Esophagus (tissue), 2 donors: ENCODE measurements at regions not wholly inside any gene's neighbourhood (a gene's known extent, or its start where the extent isn't known, plus 50 kb on each side); places are given as distances from the start of the nearest gene placed in this dataset.

Experiments used
- H3K27ac ChIP-seq, 2 donors: one replicate each; pipeline ENCODE4 v1.5.1; 2013; ENCODE audit warnings: low read depth in 2 of 2, mild to moderate bottlenecking in 2 of 2, inconsistent platforms in 1 of 2, low read length in 1 of 2, moderate library complexity in 1 of 2
- H3K27me3 ChIP-seq, 2 donors: one replicate each; pipeline ENCODE4 v1.6.1; 2013; ENCODE audit warnings: low read length in 2 of 2, control low read depth in 1 of 2, mild to moderate bottlenecking in 1 of 2; ENCODE audit not compliant: insufficient read depth in 2 of 2, control insufficient read depth in 1 of 2
- H3K36me3 ChIP-seq, 2 donors: one replicate each; pipeline ENCODE4 v1.6.1; 2013; ENCODE audit warnings: low read length in 1 of 2; ENCODE audit not compliant: control insufficient read depth in 2 of 2, insufficient read depth in 2 of 2
- H3K4me1 ChIP-seq, 2 donors: one replicate each; pipeline ENCODE4 v1.6.1; 2013; ENCODE audit warnings: low read length in 1 of 2; ENCODE audit not compliant: control insufficient read depth in 2 of 2, insufficient read depth in 2 of 2
- H3K4me3 ChIP-seq, 2 donors: one replicate each; pipeline ENCODE4 v1.5.1; 2013; ENCODE audit warnings: low read length in 2 of 2, mild to moderate bottlenecking in 2 of 2, low read depth in 1 of 2, moderate library complexity in 1 of 2
- H3K9me3 ChIP-seq, 2 donors: one replicate each; pipeline ENCODE4 v1.6.1; 2013; ENCODE audit warnings: mild to moderate bottlenecking in 2 of 2, low read depth in 1 of 2, low read length in 1 of 2, moderate library complexity in 1 of 2; ENCODE audit not compliant: control insufficient read depth in 2 of 2, insufficient read depth in 1 of 2
- whole genome bisulfite sequencing, 2 donors: extraction: QIAGEN DNeasy Blood & Tissue Kit; methylation state at CpG; one replicate each; pipeline ENCODE4 v1.1.7; 2013; 5-methylcytosine and 5-hydroxymethylcytosine counted together
- donor health status: healthy with polysubstance abuse.
- donor health status: Bipolar disorder and iron deficiency.

DNA sequence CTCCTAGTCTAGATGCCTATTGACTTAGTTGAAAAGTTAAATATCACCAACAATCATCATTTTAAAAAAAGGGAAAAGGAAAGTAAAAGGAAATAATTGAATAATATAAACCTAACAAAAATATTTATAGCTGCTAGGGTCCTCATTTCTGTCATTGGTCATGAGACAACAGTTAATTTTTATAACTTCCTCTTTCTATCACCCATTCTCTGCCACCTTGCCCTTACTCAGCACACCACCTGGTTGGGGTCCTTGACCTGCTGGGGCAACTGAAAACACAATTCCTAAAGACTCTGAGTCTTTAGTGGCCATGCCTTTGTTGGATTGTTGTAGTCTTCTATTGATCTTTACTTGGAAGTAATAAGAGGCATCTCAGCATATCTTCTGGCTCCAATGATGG is 179.5 kb upstream of the MAST4 start:
- Histone ChIP-seq H3K9me3 (peaks cover 0 to 3% of the 10 kb centered on the region in 2 donors), H3K27ac (no peak overlapping the region), H3K4me3 (no peak overlapping the region), H3K36me3 (no peaks in the 10 kb centered on the region), H3K4me1 (no peaks in the 10 kb centered on the region), H3K27me3 (no peaks in the 10 kb centered on the region)

DNA sequence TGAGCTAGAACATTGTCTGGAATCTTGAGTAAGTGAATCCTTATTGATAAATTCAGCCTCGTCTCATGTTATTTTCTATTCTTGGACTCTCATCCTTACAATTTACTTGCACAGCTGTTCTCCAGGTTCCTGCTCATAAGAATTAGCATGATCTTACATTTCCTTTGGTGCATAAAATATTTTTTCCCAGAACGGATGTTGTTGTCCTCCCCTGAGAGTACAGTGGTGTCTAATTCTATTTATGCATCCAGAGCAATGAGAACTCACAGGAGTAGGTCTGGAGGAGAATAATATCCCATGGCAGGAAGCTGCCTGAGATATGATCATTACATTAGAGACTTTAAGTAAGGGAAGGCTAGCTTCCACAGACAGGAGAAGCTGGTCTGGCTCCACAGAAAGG is 178.4 kb upstream of the MAST4 start:
- H3K4me1 ChIP-seq: no peaks in the 10 kb centered on the region
- no peak overlapping the region for H3K27ac ChIP-seq
- no peaks in the 10 kb centered on the region for H3K27me3 ChIP-seq
- H3K4me3 ChIP-seq: no peak overlapping the region
- H3K9me3 ChIP-seq: peaks cover 0 to 3% of the 10 kb centered on the region in 2 donors
- 65% methylated on average over 2 of the region's 2 CpGs for WGBS, 2 donors
- no peaks in the 10 kb centered on the region for H3K36me3 ChIP-seq

DNA sequence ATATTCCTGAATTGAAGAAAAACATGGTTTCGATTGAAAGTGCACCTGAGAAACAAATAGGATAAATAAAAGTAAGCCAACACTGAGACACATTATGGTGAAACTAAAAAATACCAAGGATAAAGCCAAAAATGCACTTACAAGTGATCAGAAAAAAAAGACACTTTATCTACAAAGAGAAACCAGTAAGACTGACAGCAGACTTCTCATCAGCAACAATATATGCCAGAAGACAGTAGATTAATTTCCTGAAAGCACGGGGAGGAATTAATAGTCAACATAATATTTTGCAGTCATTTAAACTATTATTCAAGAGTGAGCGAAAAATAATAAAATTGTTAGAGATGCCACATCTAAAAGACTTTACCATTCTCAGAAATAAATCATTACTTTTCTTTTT is 172.7 kb upstream of the MAST4 start:
- Histone ChIP-seq H3K36me3 (no peaks in the 10 kb centered on the region), H3K27me3 (no peaks in the 10 kb centered on the region), H3K9me3 (peaks cover 0 to 3% of the 10 kb centered on the region in 2 donors), H3K27ac (no peak overlapping the region), H3K4me1 (no peaks in the 10 kb centered on the region), H3K4me3 (no peak overlapping the region)
- 92 to 95% methylated on average over 3 of the region's 3 CpGs for WGBS, 2 donors

DNA sequence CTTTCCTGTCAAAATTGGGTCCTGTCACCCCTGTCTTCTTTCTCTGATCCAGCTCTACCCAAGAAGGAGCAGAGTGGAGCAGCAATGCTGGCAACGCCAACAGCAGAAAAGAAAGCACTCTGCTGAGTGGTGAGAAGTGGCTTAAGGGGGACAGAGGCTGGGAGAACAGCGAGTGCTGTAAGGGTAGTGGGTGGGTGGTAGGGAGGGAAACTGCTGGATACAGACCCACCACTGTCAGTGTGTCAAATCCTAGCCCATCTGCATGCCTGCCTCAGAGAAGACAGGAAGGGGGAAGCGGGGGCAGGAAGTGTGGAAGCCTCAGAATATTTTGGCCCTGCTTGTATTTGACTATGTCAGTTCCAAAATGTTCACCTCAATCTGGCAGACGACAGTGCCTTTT is 170.4 kb upstream of the MAST4 start:
- Histone ChIP-seq H3K9me3 (peaks cover 0 to 3% of the 10 kb centered on the region in 2 donors), H3K27me3 (no peaks in the 10 kb centered on the region), H3K27ac (no peak overlapping the region), H3K36me3 (no peaks in the 10 kb centered on the region), H3K4me3 (no peak overlapping the region), H3K4me1 (no peaks in the 10 kb centered on the region)
- 64% methylated on average over 4 of the region's 4 CpGs for WGBS, 2 donors

DNA sequence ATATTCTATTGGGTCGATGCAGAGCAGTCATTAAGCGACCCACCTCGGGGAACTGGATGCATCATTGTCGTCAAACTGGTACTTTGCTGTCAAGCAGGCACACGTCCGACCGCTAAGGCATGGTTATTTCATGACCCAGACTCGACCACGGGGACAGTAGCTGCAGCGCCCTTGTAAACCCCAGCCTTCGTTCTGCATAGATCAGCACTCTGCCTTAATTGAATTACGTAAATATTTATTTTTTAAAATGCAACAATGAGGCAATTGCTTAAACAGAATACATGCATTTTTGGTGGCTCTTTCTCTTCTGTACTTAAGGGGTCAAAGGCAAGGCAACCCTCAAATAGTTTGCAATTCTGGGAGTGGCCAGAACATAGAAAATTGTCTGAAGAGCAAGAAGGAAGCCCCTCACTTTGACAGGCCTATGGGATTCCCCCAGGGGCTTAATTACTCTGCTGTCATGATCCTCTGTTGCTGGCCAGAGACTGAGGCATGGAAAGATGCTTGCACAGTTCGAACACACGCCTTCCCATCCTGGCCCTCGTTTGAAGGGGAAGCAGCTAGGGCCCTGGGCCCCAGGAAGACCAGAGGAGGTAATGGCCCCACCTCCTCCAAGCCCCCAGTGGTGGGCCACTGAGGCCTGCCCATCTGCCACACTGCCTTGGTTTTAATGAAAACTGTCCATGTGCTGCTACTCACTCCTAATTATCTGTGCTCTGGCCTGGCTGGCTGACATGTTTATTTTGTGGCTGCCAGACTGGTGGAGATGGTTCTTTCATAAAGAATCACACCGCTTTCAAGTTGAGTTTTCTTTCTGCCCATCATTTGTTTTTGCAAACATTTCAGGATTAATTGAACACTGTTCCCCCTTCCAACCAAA is 169.7 kb upstream of the MAST4 start:
- no peaks in the 10 kb centered on the region for H3K4me1 ChIP-seq
- H3K4me3 ChIP-seq: no peak overlapping the region
- WGBS, 2 donors: 50 to 67% methylated on average over 16 of the region's 16 CpGs
- no peaks in the 10 kb centered on the region for H3K9me3 ChIP-seq
- no peaks in the 10 kb centered on the region for H3K36me3 ChIP-seq
- H3K27me3 ChIP-seq: no peaks in the 10 kb centered on the region
- H3K27ac ChIP-seq: no peak overlapping the region

DNA sequence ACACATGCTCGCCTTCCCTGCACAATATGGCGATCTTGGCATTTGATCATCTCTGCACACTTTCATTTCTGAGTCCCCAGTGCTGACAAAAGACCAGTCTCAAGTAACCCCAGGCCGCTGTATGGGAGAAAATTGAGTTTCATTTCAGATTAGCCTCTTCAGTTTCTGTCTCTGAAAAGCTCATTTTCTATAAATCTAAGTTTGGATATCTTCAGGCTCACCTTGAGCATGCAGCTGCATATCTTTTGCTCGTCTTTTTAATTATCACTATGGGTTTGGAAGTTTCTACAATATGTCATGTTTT is 169.1 kb upstream of the MAST4 start:
- Histone ChIP-seq H3K27me3 (no peaks in the 10 kb centered on the region), H3K27ac (no peak overlapping the region), H3K4me3 (no peak overlapping the region), H3K4me1 (no peaks in the 10 kb centered on the region), H3K9me3 (no peaks in the 10 kb centered on the region), H3K36me3 (no peaks in the 10 kb centered on the region)
- 70 to 71% methylated on average over 4 of the region's 4 CpGs for WGBS, 2 donors

DNA sequence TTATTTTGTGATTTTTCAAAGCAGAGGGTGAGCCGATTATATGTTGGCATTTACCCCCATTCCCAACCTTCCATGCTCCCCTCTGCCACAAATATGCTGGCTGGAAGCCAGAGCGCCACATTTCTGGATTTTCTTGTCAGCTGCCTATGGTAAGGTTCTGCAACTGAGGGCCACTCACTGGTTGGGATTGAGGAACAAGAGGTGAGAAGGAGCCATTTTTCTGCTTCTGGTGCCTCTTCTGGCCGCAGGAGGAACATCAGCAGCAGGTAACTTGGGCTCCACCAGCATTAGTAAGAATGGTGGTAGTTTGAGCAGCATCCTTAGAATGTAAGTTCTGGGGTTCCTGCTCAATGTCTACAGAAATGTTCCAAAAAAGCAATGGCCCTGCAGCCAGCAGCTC is 159.5 kb upstream of the MAST4 start:
- H3K27me3 ChIP-seq: no peaks in the 10 kb centered on the region
- no peak overlapping the region for H3K27ac ChIP-seq
- H3K4me3 ChIP-seq: no peak overlapping the region
- H3K4me1 ChIP-seq: no peaks in the 10 kb centered on the region
- 82 to 85% methylated on average over 3 of the region's 3 CpGs for WGBS, 2 donors
- H3K36me3 ChIP-seq: no peaks in the 10 kb centered on the region
- no peaks in the 10 kb centered on the region for H3K9me3 ChIP-seq

DNA sequence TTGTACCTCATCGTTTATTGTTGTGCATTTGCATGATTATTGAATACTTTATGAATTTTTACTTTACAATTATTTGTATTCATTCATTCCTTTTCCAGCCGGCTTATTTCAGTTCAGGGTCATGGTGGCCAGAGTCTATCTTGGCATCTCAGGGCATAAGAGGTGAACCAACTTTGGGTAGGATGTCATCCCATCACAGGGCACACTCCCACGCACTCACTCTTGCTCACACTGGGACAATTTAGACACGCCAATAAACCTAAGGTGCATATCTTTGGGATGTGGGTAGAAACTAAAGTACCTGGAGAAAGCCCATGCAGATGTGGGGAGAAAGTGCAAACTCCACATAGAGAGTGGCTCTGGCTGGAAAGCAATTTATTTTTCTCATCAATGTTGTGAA is 158.1 kb upstream of the MAST4 start:
- 90 to 91% methylated on average over 4 of the region's 4 CpGs for WGBS, 2 donors
- no peaks in the 10 kb centered on the region for H3K4me1 ChIP-seq
- no peak overlapping the region for H3K27ac ChIP-seq
- H3K27me3 ChIP-seq: no peaks in the 10 kb centered on the region
- no peaks in the 10 kb centered on the region for H3K36me3 ChIP-seq
- H3K4me3 ChIP-seq: no peak overlapping the region
- no peaks in the 10 kb centered on the region for H3K9me3 ChIP-seq

DNA sequence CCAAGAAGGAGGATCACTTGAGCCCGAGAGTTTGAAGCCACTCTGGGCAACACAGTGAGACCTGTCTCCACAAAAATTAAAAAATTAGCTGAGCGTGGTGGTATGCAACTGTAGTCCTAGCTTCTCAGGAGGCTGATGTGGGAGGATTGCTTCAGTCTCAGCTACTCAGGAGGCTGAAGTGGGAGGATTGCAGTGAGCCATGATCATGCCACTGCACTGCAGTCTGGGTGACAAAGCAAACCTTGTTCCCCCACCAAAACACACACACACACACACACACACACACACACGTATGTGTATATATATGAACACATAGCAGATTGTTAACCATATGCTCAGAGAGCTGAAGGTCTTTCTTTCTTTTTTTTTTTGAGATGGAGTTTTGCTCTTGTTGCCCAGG is 157.5 kb upstream of the MAST4 start:
- no peak overlapping the region for H3K4me3 ChIP-seq
- no peaks in the 10 kb centered on the region for H3K4me1 ChIP-seq
- H3K36me3 ChIP-seq: no peaks in the 10 kb centered on the region
- H3K9me3 ChIP-seq: no peaks in the 10 kb centered on the region
- no peaks in the 10 kb centered on the region for H3K27me3 ChIP-seq
- WGBS, 2 donors: 80 to 84% methylated on average over 3 of the region's 3 CpGs
- H3K27ac ChIP-seq: no peak overlapping the region

DNA sequence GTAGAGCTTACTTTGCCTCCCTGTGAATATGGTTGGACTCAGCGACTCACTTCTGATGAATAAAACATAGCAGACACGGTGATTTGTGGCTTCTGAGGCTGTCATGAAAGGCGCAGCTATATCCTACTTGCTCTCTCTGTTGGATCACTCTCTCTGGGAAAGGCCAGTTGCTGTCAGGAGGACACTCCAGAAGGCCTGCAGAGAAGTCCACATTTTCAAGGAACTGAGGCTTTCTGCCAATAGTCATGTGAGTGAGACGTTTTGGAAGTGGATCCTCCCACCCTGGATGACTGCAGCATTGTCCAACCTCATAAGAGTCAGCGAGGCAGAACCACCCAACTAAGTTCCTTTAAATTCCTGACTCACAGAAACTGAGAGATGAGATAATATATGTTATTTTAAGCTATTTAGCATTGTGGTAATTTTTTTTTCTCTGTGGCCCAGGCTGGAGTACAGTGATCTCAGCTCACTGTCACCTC is 156.0 kb upstream of the MAST4 start:
- WGBS, 2 donors: 48 to 53% methylated on average over 5 of the region's 5 CpGs
- H3K4me1 ChIP-seq: no peaks in the 10 kb centered on the region
- H3K27ac ChIP-seq: no peak overlapping the region
- H3K36me3 ChIP-seq: no peaks in the 10 kb centered on the region
- no peaks in the 10 kb centered on the region for H3K27me3 ChIP-seq
- H3K9me3 ChIP-seq: no peaks in the 10 kb centered on the region
- H3K4me3 ChIP-seq: no peak overlapping the region
